ENCODE measurements at regions not wholly inside any gene's neighbourhood (a gene's known extent, or its start where the extent isn't known, plus 50 kb on each side); places are given as distances from the start of the nearest gene placed in this dataset.

DNA sequence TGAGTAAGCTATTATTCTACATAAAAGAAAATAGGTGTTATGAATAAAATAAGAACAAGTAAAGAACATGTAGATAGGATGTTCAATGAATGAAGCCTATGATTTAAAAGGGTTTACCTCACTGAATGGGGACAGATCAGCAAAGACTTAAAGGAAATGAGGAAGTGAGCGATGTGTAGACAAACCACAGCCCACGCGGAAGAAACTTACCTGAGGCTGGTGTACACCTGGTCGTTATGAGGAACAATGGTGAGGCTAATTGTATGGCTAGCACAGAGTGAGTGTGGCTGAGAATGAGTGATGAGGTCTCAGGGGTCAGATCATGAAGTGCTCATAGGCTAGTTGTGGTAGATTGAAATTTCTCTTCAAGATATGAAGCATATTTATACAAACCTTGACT is 221.7 kb downstream of the ALG10B start:
- TF ChIP-seq EZH2 (IDR thresholded peaks at IDR 0.05; ENCODE audit: borderline replicate concordance, low read depth, low read length) (no peak), GABPA (tag; conservative IDR thresholded peaks at IDR 0.05; ENCODE audit: low read depth) (no peak), RBBP5 (IDR thresholded peaks at IDR 0.05; ENCODE audit: borderline replicate concordance, insufficient read depth, low read length, poor library complexity, severe bottlenecking) (no peak), ESRRA (IDR thresholded peaks at IDR 0.05; ENCODE audit: borderline replicate concordance, low read depth) (no peak), POLR2AphosphoS5 (IDR thresholded peaks at IDR 0.05; ENCODE audit: control insufficient read depth, insufficient read depth, low read depth, low read length) (no peak)
- TF ChIP-seq, protein P1, sequence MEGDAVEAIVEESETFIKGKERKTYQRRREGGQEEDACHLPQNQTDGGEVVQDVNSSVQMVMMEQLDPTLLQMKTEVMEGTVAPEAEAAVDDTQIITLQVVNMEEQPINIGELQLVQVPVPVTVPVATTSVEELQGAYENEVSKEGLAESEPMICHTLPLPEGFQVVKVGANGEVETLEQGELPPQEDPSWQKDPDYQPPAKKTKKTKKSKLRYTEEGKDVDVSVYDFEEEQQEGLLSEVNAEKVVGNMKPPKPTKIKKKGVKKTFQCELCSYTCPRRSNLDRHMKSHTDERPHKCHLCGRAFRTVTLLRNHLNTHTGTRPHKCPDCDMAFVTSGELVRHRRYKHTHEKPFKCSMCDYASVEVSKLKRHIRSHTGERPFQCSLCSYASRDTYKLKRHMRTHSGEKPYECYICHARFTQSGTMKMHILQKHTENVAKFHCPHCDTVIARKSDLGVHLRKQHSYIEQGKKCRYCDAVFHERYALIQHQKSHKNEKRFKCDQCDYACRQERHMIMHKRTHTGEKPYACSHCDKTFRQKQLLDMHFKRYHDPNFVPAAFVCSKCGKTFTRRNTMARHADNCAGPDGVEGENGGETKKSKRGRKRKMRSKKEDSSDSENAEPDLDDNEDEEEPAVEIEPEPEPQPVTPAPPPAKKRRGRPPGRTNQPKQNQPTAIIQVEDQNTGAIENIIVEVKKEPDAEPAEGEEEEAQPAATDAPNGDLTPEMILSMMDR (IDR thresholded peaks at IDR 0.05 in 2 of 3, conservative IDR thresholded peaks at IDR 0.05 in 1 of 3; ENCODE audit: insufficient read depth in 2 of 3, low read depth in 1 of 3, low read length in 3 of 3): no peak
